ENCODE measurements at regions not wholly inside any gene's neighbourhood (a gene's known extent, or its start where the extent isn't known, plus 50 kb on each side); places are given as distances from the start of the nearest gene placed in this dataset.

DNA sequence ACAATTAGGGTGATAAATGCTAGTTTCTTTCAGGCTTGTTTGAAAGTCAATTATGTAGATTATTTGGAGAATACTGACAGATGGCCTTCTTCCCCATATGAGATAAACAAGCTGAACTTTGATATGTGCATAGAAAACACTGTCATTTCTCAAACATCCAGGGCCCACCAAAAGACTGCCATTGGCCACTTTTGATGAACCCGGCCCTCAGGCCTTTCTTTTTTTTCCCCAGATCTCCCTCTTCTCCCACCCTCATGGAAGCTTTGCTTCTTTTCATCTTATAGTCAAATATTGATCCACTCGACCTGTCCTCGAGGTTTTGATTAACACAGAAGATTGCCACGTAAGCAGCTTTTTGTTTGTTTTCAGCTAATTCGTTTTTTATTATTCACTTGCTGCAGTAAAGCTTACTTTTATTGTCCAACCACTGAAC is 377.4 kb downstream of the SMARCA1 start:
- DNase-seq (ENCODE audit: low read depth, low spot score), result no peak
- Histone ChIP-seq H3K27ac (no peak overlapping the region), H3K4me3 (no peak overlapping the region), H3K9ac (ENCODE audit: insufficient read length) (no peak overlapping the region), H3K36me3 (ENCODE audit: insufficient read depth, low read length) (no peaks in the 10 kb centered on the region), H3K9me3 (ENCODE audit: low read depth, low read length) (no peaks in the 10 kb centered on the region)
- TF ChIP-seq EZH2 (IDR thresholded peaks at IDR 0.05), result no peak
- no peak for TF ChIP-seq POLR2AphosphoS5 (IDR thresholded peaks at IDR 0.05; ENCODE audit: borderline replicate concordance, low read depth, low read length)
- TF ChIP-seq FOXP2 (optimal IDR thresholded peaks at IDR 0.05; ENCODE audit: control extremely low read depth, extremely low read length, insufficient read depth), result no peak

DNA sequence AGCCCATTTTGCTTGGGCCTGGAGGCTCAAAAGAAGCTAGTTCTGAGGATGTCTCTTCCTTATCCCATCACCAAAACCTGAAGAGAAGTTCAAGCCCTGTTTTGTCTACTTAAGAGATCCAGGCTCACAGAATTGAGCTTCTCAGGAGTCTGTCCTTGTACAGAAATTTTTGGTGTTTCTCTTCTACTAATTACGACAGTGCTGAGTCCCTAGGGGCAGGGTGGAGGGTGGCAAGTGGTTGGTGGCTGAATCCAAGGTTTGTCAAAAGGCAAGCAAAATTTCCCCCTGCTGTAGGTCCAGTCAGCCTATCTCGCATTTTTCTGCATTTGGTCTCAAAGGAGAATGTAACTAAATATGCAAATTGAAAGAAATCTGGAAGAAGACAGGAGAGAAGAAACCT is 377.9 kb downstream of the SMARCA1 start:
- no peaks in the 10 kb centered on the region for H3K36me3 ChIP-seq (ENCODE audit: insufficient read depth, low read length)
- DNase-seq (ENCODE audit: low read depth, low spot score), result no peak
- H3K4me3 ChIP-seq, result no peak overlapping the region
- TF ChIP-seq EZH2 (IDR thresholded peaks at IDR 0.05) (no peak), POLR2AphosphoS5 (IDR thresholded peaks at IDR 0.05; ENCODE audit: borderline replicate concordance, low read depth, low read length) (no peak), FOXP2 (optimal IDR thresholded peaks at IDR 0.05; ENCODE audit: control extremely low read depth, extremely low read length, insufficient read depth) (no peak)
- H3K9me3 ChIP-seq (ENCODE audit: low read depth, low read length), result no peaks in the 10 kb centered on the region
- H3K27ac ChIP-seq, result no peak overlapping the region
- no peak overlapping the region for H3K9ac ChIP-seq (ENCODE audit: insufficient read length)

DNA sequence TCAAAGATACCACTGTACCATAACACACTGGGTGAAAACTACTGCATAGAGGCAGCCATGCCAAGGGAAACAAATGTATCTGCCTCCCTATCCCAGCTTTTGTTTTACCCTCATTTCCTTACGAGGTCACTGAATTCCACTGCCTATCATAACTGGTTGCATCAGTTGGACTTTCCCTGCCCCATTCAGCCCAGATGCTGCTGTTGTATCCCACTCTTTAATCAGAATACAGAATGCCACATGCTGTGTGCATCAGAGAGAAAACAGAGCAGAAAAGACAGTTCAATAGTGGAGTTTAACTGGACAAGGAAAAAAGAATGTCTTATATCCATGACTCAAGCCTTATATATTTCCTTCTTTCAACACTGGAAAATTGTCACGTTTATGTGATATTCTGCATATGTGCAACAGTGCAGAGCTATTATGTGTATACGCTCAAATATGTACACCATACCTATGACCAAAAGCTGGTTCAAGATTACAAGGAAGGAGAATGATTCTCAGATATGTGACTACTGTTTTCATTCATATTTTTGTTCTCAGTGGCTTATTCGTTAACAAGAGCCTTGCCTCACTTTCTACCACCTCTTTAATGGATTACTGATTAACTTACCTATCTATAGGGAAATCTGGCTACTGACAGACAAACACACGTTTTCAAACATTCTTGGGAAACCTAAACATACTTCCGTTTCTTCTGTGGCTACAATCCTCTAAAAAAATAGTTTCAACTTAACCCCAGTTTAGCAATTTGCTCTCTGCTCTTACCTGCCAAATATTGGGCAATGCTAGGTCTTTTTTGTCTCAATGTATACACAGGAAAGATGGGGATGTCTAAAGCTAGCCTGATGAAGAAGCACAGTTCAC is 378.9 kb downstream of the SMARCA1 start:
- no peak overlapping the region for H3K4me3 ChIP-seq

DNA sequence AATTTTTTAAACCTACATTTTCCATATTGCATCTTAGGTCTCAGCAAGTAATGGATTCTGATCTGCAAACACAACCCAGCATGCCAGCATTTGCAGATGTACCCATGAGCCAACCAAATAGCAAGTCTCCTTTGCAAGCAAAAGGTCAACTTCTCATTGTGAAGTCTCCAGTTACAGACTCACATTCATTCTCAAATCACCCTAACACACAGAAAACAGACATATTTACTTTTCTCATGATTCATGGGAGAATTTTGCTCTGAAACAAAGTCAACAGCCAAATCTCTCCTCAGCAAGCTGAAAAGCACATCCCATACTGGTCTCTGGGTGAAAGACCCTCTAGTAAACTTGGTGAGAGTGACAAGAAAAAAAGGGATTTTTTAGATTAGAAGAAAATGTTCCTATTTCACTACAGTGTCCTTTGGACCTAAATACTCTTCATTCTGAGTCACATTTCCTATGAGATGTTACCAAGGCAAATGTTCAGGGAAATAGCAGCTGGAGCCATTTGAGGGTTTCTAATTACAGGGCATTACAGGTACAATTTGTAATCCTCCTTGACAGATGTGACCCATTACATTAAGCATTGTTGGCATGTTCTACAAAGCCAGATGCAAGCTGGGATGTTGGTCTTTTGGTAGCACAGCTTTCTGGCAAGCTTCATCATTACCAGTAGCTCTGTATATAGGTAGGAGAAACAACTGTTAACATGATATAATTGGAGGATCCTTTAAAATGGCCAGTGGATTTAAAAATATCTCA is 383.3 kb downstream of the SMARCA1 start:
- no peaks in the 10 kb centered on the region for H3K9me3 ChIP-seq (ENCODE audit: low read depth, low read length)
- H3K27ac ChIP-seq, result no peak overlapping the region
- H3K9ac ChIP-seq (ENCODE audit: insufficient read length), result no peak overlapping the region
- no peak for TF ChIP-seq EZH2 (IDR thresholded peaks at IDR 0.05)
- TF ChIP-seq POLR2AphosphoS5 (IDR thresholded peaks at IDR 0.05; ENCODE audit: borderline replicate concordance, low read depth, low read length), result no peak
- no peak for TF ChIP-seq FOXP2 (optimal IDR thresholded peaks at IDR 0.05; ENCODE audit: control extremely low read depth, extremely low read length, insufficient read depth)
- H3K4me3 ChIP-seq, result no peak overlapping the region
- DNase-seq (ENCODE audit: low read depth, low spot score), result no peak
- H3K36me3 ChIP-seq (ENCODE audit: insufficient read depth, low read length), result no peaks in the 10 kb centered on the region

More for the DNA sequence above, 378.9 kb downstream of the SMARCA1 start:
- Histone ChIP-seq H3K9me3 (ENCODE audit: low read depth, low read length) (no peaks in the 10 kb centered on the region), H3K27ac (no peak overlapping the region), H3K9ac (ENCODE audit: insufficient read length) (no peak overlapping the region), H3K36me3 (ENCODE audit: insufficient read depth, low read length) (no peaks in the 10 kb centered on the region)
- DNase-seq (ENCODE audit: low read depth, low spot score), result no peak
- TF ChIP-seq FOXP2 (optimal IDR thresholded peaks at IDR 0.05; ENCODE audit: control extremely low read depth, extremely low read length, insufficient read depth), result no peak
- TF ChIP-seq EZH2 (IDR thresholded peaks at IDR 0.05), result no peak
- no peak for TF ChIP-seq POLR2AphosphoS5 (IDR thresholded peaks at IDR 0.05; ENCODE audit: borderline replicate concordance, low read depth, low read length)

DNA sequence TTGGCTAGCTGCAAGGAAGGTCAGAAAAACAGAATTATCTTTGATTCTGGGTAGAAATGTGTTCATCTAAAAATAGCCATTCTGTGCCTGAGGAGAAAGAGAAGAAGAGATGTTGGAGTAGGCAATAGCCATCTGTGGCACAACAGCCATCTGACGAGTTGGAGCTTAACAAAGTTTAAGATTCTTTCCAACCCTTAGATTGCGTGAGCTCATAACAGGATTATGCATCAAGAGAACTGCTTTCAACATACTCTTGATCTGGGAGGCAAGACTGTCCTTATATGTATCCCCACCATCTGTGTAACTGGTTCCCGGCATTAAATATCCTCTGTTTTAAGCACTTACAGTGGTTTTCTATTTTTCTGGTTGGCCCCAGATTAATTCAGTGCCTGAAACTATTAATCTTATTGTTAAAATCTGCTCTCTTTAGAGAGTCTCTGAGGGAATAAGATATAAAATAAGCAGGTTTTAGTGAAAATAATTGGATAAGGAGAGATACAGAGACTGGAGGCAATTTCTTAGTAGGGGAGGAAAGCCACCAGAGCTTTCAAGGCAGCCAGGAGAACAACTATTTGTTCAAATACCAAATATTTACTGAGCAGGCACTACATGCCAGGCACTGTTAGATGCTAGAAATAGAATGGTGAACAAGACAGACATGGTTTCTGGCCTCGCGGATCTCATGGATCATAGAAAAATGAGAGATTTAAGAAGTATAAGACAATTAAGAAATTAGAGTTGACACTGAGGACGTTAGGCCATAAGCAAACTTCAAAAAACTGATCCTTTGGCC is 398.0 kb downstream of the SMARCA1 start:
- H3K27ac ChIP-seq, result no peak overlapping the region
- no peaks in the 10 kb centered on the region for H3K36me3 ChIP-seq (ENCODE audit: insufficient read depth, low read length)
- H3K9me3 ChIP-seq (ENCODE audit: low read depth, low read length), result no peaks in the 10 kb centered on the region
- DNase-seq (ENCODE audit: low read depth, low spot score), result no peak
- TF ChIP-seq POLR2AphosphoS5 (IDR thresholded peaks at IDR 0.05; ENCODE audit: borderline replicate concordance, low read depth, low read length) (no peak), EZH2 (IDR thresholded peaks at IDR 0.05) (no peak), FOXP2 (optimal IDR thresholded peaks at IDR 0.05; ENCODE audit: control extremely low read depth, extremely low read length, insufficient read depth) (no peak)
- H3K4me3 ChIP-seq, result no peak overlapping the region
- H3K9ac ChIP-seq (ENCODE audit: insufficient read length), result no peak overlapping the region

DNA sequence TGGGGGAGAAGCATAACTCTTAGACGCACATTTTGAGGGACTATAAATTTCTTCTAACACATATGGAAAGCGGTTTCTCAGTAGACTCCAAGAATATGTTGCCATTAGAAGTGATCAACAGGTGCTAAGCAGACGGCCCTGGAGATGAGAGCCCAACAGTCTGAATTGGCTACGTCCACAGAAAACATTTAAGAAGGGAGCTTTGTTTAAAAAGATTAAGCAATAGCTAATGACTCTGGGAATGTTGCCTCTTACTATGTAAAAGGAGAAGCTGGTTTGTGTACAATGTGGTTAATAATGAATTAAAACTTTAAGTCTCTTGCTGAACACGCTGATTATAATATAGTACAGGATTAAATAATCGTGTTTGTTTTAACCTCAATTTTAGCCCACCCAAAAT is 399.5 kb downstream of the SMARCA1 start:
- Histone ChIP-seq H3K4me3 (no peak overlapping the region), H3K27ac (no peak overlapping the region), H3K36me3 (ENCODE audit: insufficient read depth, low read length) (no peaks in the 10 kb centered on the region), H3K9me3 (ENCODE audit: low read depth, low read length) (no peaks in the 10 kb centered on the region), H3K9ac (ENCODE audit: insufficient read length) (no peak overlapping the region)
- TF ChIP-seq EZH2 (IDR thresholded peaks at IDR 0.05), result no peak
- TF ChIP-seq FOXP2 (optimal IDR thresholded peaks at IDR 0.05; ENCODE audit: control extremely low read depth, extremely low read length, insufficient read depth), result no peak
- TF ChIP-seq POLR2AphosphoS5 (IDR thresholded peaks at IDR 0.05; ENCODE audit: borderline replicate concordance, low read depth, low read length), result no peak
- DNase-seq (ENCODE audit: low read depth, low spot score), result no peak

DNA sequence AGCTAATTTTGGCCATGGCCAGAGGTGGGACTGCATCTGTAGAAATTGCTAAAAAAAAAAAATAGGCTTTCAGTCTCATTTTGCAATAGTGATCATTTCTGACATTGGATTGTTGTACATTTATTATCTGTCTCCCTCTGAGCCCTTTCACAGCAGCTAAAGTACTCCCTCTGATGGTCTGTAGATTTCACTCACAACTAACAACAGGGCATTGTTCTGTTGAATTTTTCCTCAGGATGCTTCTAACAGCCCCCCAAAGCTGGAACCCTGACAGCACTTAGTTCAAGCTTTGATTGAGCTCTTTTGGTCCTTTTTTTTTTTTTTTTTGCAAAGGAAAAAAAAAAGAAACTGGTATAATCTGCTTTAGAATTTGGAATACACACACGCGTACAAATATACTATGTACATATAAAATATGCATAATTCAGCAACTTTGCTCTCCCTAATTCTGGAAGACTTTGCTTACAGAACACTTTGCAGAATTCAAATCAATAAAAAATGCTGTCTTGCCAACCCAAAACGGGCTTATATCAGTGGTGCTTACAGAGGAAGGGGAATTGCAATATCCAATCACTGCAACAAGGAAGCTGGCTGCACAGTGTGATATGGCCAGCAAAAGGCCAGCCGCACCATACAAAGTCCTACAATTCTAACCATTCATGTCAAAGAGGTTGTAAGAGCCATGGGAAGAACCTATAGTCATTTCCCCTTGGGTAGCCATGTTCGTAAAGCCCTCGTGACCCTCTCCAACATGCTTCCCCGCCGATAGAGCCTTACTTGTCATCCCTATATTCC is 406.4 kb downstream of the SMARCA1 start:
- DNase-seq (ENCODE audit: low read depth, low spot score), result no peak

More for the DNA sequence above, 406.4 kb downstream of the SMARCA1 start:
- no peak overlapping the region for H3K27ac ChIP-seq
- no peak overlapping the region for H3K9ac ChIP-seq (ENCODE audit: insufficient read length)
- no peaks in the 10 kb centered on the region for H3K36me3 ChIP-seq (ENCODE audit: insufficient read depth, low read length)
- H3K9me3 ChIP-seq (ENCODE audit: low read depth, low read length), result no peaks in the 10 kb centered on the region
- TF ChIP-seq POLR2AphosphoS5 (IDR thresholded peaks at IDR 0.05; ENCODE audit: borderline replicate concordance, low read depth, low read length) (no peak), EZH2 (IDR thresholded peaks at IDR 0.05) (no peak)
- no peak overlapping the region for H3K4me3 ChIP-seq

Measured in SK-N-MC (cell line).